HCT116 (cell line): ENCODE measurements at regions not wholly inside any gene's neighbourhood (a gene's known extent, or its start where the extent isn't known, plus 50 kb on each side); places are given as distances from the start of the nearest gene placed in this dataset.

Experiments used
- ATAC-seq: fragments of 200-7000 bp; cut with Tn5 transposase; 2 replicates; pipeline ENCODE4 v1.9.1; 2020; ENCODE audit warnings: mild to moderate bottlenecking, moderate library complexity
- BruUV-seq: library from RNA; stranded (reverse); fragments of 400-500 nt; replicated peaks from 2 replicates; lab custom pipeline; 2021; lab: Mats Ljungman, UMichigan
- CTCF ChIA-PET: fragments of 300-600 bp; sonication (Branson Sonifier 250); formaldehyde crosslinking; loops from one replicate; lab custom pipeline; 2021; ENCODE audit warnings: antibody characterized with exemption; lab: Charles Lee
- POLR2A ChIA-PET: fragments of 300-600, 350-600 bp; sonication (Branson Sonifier 250); formaldehyde crosslinking; loops from one replicate; lab custom pipeline; 2021; ENCODE audit warnings: antibody characterized with exemption; lab: Charles Lee
- RAD21 ChIA-PET, 2 experiments: fragments of 300-600 bp; sonication (Branson Sonifier 250); formaldehyde crosslinking; loops; one replicate each; lab custom pipeline; 2023; ENCODE audit warnings: low total read pairs in 2 of 2; ENCODE audit not compliant: uncharacterized antibody in 2 of 2, unreplicated experiment in 2 of 2, low non-redundant PET in 1 of 2; lab: Charles Lee
- DNase-seq: peaks from one replicate; pipeline ENCODE4 v3.0.0-alpha.2; 2010; ENCODE audit warnings: low read depth, low spot score
- H2AFZ ChIP-seq: fragments of 200-600 bp; shearing (Covaris generic), sonication (generic); 2 replicates; pipeline ENCODE4 v1.6.1; 2017; ENCODE audit warnings: low read depth, mixed run types, mixed read lengths, antibody characterized with exemption, low read length; ENCODE audit not compliant: poor library complexity, severe bottlenecking
- H3K27ac ChIP-seq: 2 replicates; pipeline ENCODE4 v1.5.1; 2012; ENCODE audit warnings: low read depth, low read length
- H3K27me3 ChIP-seq: fragments of 200-600 bp; sonication (generic); 2 replicates; pipeline ENCODE4 v1.6.1; 2016; ENCODE audit warnings: mixed run types, low read length, mixed read lengths; ENCODE audit not compliant: insufficient read depth
- H3K36me3 ChIP-seq, 2 experiments: fragments of 200-500 bp in 1 of 2; fragments of 200-600 bp in 1 of 2; sonication (Bioruptor generic) in 1 of 2; sonication (generic) in 1 of 2; 2 replicates each; pipeline versions ENCODE4 v1.5.1 to v1.6.1; 2014 to 2016; ENCODE audit warnings: low read length in 2 of 2, inconsistent platforms in 1 of 2, mixed read lengths in 1 of 2, mixed run types in 1 of 2; ENCODE audit not compliant: insufficient read depth in 2 of 2, control insufficient read depth in 1 of 2
- H3K4me1 ChIP-seq, 2 experiments: fragments of 200-600 bp in 1 of 2; sonication (generic) in 1 of 2; 2 replicates each; pipeline versions ENCODE4 v1.5.1 to v1.6.1; 2012 to 2017; ENCODE audit warnings: low read length in 2 of 2, inconsistent platforms in 1 of 2, mild to moderate bottlenecking in 1 of 2, mixed read lengths in 1 of 2, mixed run types in 1 of 2, moderate library complexity in 1 of 2; ENCODE audit not compliant: insufficient read depth in 2 of 2, control insufficient read depth in 1 of 2
- H3K4me2 ChIP-seq: fragments of 200-600 bp; sonication (generic); 2 replicates; pipeline ENCODE4 v1.6.1; 2017; ENCODE audit warnings: mixed run types, low read length, mixed read lengths
- H3K4me3 ChIP-seq, 2 experiments: fragments of 200-600 bp in 1 of 2; sonication (generic) in 1 of 2; replicated peaks in 1 of 2; 2 replicates each; pipeline ENCODE4 v1.5.1; 2011 to 2016; ENCODE audit warnings: low read length in 2 of 2, control low read depth in 1 of 2, low read depth in 1 of 2, mild to moderate bottlenecking in 1 of 2, mixed read lengths in 1 of 2, mixed run types in 1 of 2
- H3K79me2 ChIP-seq: fragments of 200-600 bp; sonication (generic); 2 replicates; pipeline ENCODE4 v1.6.1; 2017; ENCODE audit warnings: mild to moderate bottlenecking, mixed run types, low read length, moderate library complexity, mixed read lengths; ENCODE audit not compliant: insufficient read depth
- H3K9ac ChIP-seq: fragments of 200-600 bp; sonication (generic); 2 replicates; pipeline ENCODE4 v1.6.1; 2016; ENCODE audit warnings: low read length, mixed read lengths
- H3K9me2 ChIP-seq: fragments of 200-600 bp; sonication (generic), shearing (Covaris generic); 2 replicates; pipeline ENCODE4 v1.6.1; 2017; ENCODE audit warnings: mixed run types, mild to moderate bottlenecking, moderate library complexity; ENCODE audit not compliant: insufficient read depth
- H3K9me3 ChIP-seq, 2 experiments: fragments of 200-500 bp in 1 of 2; fragments of 200-600 bp in 1 of 2; sonication (Bioruptor generic) in 1 of 2; sonication (generic) in 1 of 2; 2 replicates each; pipeline ENCODE4 v1.6.1; 2014 to 2017; ENCODE audit warnings: low read length in 2 of 2, mixed read lengths in 2 of 2, inconsistent platforms in 1 of 2, low read depth in 1 of 2, mild to moderate bottlenecking in 1 of 2, mixed run types in 1 of 2, moderate library complexity in 1 of 2; ENCODE audit not compliant: control insufficient read depth in 1 of 2, insufficient read depth in 1 of 2
- H4K20me1 ChIP-seq: fragments of 200-600 bp; sonication (generic), shearing (Covaris generic); 2 replicates; pipeline ENCODE4 v1.6.1; 2017; ENCODE audit warnings: mixed run types, mild to moderate bottlenecking, moderate library complexity; ENCODE audit not compliant: insufficient read depth
- CEBPB ChIP-seq: IDR thresholded peaks from 2 replicates; pipeline ENCODE4 v1.6.1; 2012; ENCODE audit warnings: low read depth
- EZH2 ChIP-seq: fragments of 200-600 bp; sonication (generic); IDR thresholded peaks from 2 replicates; pipeline ENCODE4 v1.6.1; 2017; ENCODE audit warnings: antibody characterized with exemption, mixed run types
- EZH2phosphoT487 ChIP-seq: fragments of 200-600 bp; IDR thresholded peaks from 2 replicates; pipeline ENCODE4 v1.6.1; 2018; ENCODE audit warnings: antibody characterized with exemption, borderline replicate concordance
- FOSL1 ChIP-seq: IDR thresholded peaks from 2 replicates; pipeline ENCODE4 v1.6.1; 2012; ENCODE audit warnings: low read depth
- JUND ChIP-seq: IDR thresholded peaks from 2 replicates; pipeline ENCODE4 v1.6.1; 2012
- intact Hi-C: fragments of 100-400 bp; cut with micrococcal nuclease; formaldehyde crosslinking; loops from 2 replicates; pipeline ENCODE4 v1.10.0; 2022
- TF ChIP-seq, protein P1 (sequence below): IDR thresholded peaks from 2 replicates; pipeline ENCODE4 v1.6.1; 2012
- TF ChIP-seq, protein P2 (sequence below), 3 experiments: fragments of 200-600 bp in 1 of 3; sonication (generic) in 1 of 3; IDR thresholded peaks in 2 of 3; conservative IDR thresholded peaks in 1 of 3; 2 replicates each; pipeline ENCODE4 v1.5.1; 2012 to 2017; ENCODE audit warnings: low read depth in 2 of 3, low read length in 2 of 3, antibody characterized with exemption in 1 of 3, borderline replicate concordance in 1 of 3, control low read depth in 1 of 3, mild to moderate bottlenecking in 1 of 3, mixed read lengths in 1 of 3, mixed run types in 1 of 3, moderate library complexity in 1 of 3; ENCODE audit not compliant: insufficient read depth in 1 of 3
- TF ChIP-seq, protein P3 (sequence below): IDR thresholded peaks from 2 replicates; pipeline ENCODE4 v1.6.1; 2011; ENCODE audit warnings: mild to moderate bottlenecking, low read length, moderate library complexity; ENCODE audit not compliant: insufficient replicate concordance; ENCODE audit errors: extremely low read depth

DNA sequence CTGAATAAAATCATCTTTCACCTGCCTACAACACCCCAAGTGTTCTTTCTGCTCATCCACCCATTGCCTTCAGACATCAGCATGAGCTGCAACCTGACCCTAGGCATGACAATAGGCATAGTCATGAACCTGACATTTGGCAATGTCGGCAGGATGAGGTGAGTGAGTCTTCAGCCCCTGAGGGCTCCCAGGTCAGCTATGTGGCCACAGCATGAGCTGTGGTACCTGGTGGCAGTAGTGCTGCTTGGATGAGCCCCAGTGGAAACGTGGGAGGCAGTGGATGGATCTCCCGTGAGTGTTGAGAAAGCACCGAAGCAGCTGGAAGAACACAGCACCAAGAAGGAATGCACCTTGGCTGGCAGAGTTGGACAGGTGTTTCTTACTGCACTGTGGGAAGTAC lies 334.8 kb upstream of the FAR2 start:
- ChIA-PET CTCF (no interaction called here), POLR2A (no interaction called here), RAD21 (no interaction called here)
- no peaks in the 10 kb centered on the region for H3K4me1 ChIP-seq
- H3K36me3 ChIP-seq: no peaks in the 10 kb centered on the region
- H2AFZ ChIP-seq: no peak overlapping the region
- no peak for TF ChIP-seq JUND
- TF ChIP-seq EZH2phosphoT487: no peak
- TF ChIP-seq, protein P1, sequence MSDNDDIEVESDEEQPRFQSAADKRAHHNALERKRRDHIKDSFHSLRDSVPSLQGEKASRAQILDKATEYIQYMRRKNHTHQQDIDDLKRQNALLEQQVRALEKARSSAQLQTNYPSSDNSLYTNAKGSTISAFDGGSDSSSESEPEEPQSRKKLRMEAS: no peak
- no peak for TF ChIP-seq CEBPB
- TF ChIP-seq FOSL1: no peak
- no peak for TF ChIP-seq EZH2
- TF ChIP-seq, protein P2, sequence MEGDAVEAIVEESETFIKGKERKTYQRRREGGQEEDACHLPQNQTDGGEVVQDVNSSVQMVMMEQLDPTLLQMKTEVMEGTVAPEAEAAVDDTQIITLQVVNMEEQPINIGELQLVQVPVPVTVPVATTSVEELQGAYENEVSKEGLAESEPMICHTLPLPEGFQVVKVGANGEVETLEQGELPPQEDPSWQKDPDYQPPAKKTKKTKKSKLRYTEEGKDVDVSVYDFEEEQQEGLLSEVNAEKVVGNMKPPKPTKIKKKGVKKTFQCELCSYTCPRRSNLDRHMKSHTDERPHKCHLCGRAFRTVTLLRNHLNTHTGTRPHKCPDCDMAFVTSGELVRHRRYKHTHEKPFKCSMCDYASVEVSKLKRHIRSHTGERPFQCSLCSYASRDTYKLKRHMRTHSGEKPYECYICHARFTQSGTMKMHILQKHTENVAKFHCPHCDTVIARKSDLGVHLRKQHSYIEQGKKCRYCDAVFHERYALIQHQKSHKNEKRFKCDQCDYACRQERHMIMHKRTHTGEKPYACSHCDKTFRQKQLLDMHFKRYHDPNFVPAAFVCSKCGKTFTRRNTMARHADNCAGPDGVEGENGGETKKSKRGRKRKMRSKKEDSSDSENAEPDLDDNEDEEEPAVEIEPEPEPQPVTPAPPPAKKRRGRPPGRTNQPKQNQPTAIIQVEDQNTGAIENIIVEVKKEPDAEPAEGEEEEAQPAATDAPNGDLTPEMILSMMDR (IDR thresholded peaks at IDR 0.05 in 2 of 3, conservative IDR thresholded peaks at IDR 0.05 in 1 of 3; ENCODE audit: borderline replicate concordance in 1 of 3, insufficient read depth in 1 of 3, low read depth in 2 of 3, low read length in 2 of 3): no peak
- TF ChIP-seq, protein P3, sequence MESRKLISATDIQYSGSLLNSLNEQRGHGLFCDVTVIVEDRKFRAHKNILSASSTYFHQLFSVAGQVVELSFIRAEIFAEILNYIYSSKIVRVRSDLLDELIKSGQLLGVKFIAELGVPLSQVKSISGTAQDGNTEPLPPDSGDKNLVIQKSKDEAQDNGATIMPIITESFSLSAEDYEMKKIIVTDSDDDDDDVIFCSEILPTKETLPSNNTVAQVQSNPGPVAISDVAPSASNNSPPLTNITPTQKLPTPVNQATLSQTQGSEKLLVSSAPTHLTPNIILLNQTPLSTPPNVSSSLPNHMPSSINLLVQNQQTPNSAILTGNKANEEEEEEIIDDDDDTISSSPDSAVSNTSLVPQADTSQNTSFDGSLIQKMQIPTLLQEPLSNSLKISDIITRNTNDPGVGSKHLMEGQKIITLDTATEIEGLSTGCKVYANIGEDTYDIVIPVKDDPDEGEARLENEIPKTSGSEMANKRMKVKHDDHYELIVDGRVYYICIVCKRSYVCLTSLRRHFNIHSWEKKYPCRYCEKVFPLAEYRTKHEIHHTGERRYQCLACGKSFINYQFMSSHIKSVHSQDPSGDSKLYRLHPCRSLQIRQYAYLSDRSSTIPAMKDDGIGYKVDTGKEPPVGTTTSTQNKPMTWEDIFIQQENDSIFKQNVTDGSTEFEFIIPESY: no peak
- intact Hi-C loops: no loop called here
- BruUV-seq: no TSS peak
- H3K4me2 ChIP-seq: no peak overlapping the region
- no peaks in the 10 kb centered on the region for H3K9me3 ChIP-seq
- H3K9ac ChIP-seq: no peak overlapping the region
- no peaks in the 10 kb centered on the region for H4K20me1 ChIP-seq
- no peak for DNase-seq
- ATAC-seq: no peak
- H3K4me3 ChIP-seq: no peak overlapping the region
- no peaks in the 10 kb centered on the region for H3K27me3 ChIP-seq
- H3K9me2 ChIP-seq: no peaks in the 10 kb centered on the region
- no peak overlapping the region for H3K27ac ChIP-seq
- no peaks in the 10 kb centered on the region for H3K79me2 ChIP-seq
